Stimulated activated CD4-positive, alpha-beta T cell treated with anti-CD3 and anti-CD28 coated beads, TNF-alpha, amount 100 ng/mL, for 48 hours (primary cell): ENCODE measurements at regions not wholly inside any gene's neighbourhood (a gene's known extent, or its start where the extent isn't known, plus 50 kb on each side); places are given as distances from the start of the nearest gene placed in this dataset.
"Not testable (repeated sequence)": the region's sequence is repeated elsewhere in the genome, so short reads cannot be mapped to it uniquely, and the experiment has no call there.

ENCODE experiments used
- DNase-seq, 3 donors: peaks; one replicate each; pipeline ENCODE4 v3.0.0-alpha.2; 2020; ENCODE audit warnings: low read depth in 3 of 3

GRCh38 chr4:138400066-138400465 is 157.9 kb upstream of the SLC7A11 start:
- DNase-seq, result no peak

GRCh38 chr4:138399081-138399480 is 156.9 kb upstream of the SLC7A11 start:
- DNase-seq, result no peak

- no peak for DNase-seq
These were observed 156.2 kb upstream of the SLC7A11 start for GRCh38 chr4:138398322-138398721.

- DNase-seq, result no peak
These were observed 151.9 kb upstream of the SLC7A11 start for GRCh38 chr4:138393886-138394610.

GRCh38 chr4:138392751-138393308 is 150.7 kb upstream of the SLC7A11 start:
- DNase-seq, result no peak

- no peak for DNase-seq
These were observed 148.0 kb upstream of the SLC7A11 start for GRCh38 chr4:138389976-138390685.

GRCh38 chr4:138374947-138375346 is 132.8 kb upstream of the SLC7A11 start:
- DNase-seq, result no peak

- DNase-seq, result no peak
These were observed 125.8 kb upstream of the SLC7A11 start for GRCh38 chr4:138367942-138368341.

GRCh38 chr4:138352446-138352845 is 110.3 kb upstream of the SLC7A11 start:
- DNase-seq, result not testable (repeated sequence)

- DNase-seq, result no peak
These were observed 105.9 kb upstream of the SLC7A11 start for GRCh38 chr4:138348055-138348454.

GRCh38 chr4:138347561-138347960 is 105.4 kb upstream of the SLC7A11 start:
- DNase-seq, result no peak

- no peak for DNase-seq
These were observed 102.7 kb upstream of the SLC7A11 start for GRCh38 chr4:138344851-138345250.

GRCh38 chr4:138344054-138344453 is 101.9 kb upstream of the SLC7A11 start:
- no peak for DNase-seq

- DNase-seq, result no peak
These were observed 99.7 kb upstream of the SLC7A11 start for GRCh38 chr4:138341739-138342415.

GRCh38 chr4:138338840-138339239 is 96.7 kb upstream of the SLC7A11 start:
- DNase-seq, result no peak

- DNase-seq, result not testable (repeated sequence)
These were observed 96.1 kb upstream of the SLC7A11 start for GRCh38 chr4:138338222-138338621.

GRCh38 chr4:138334346-138335016 is 92.3 kb upstream of the SLC7A11 start:
- no peak for DNase-seq

GRCh38 chr4:138332415-138332814 is 90.3 kb upstream of the SLC7A11 start:
- not testable (repeated sequence) for DNase-seq

GRCh38 chr4:138330531-138330930 is 88.4 kb upstream of the SLC7A11 start:
- no peak for DNase-seq

- no peak for DNase-seq
These were observed 87.4 kb upstream of the SLC7A11 start for GRCh38 chr4:138329506-138330070.

GRCh38 chr4:138327338-138327737 is 85.2 kb upstream of the SLC7A11 start:
- no peak for DNase-seq

GRCh38 chr4:138320831-138321230 is 78.7 kb upstream of the SLC7A11 start:
- no peak for DNase-seq
